Upper lobe of right lung (tissue), 1 donor: ENCODE measurements at regions not wholly inside any gene's neighbourhood (a gene's known extent, or its start where the extent isn't known, plus 50 kb on each side); places are given as distances from the start of the nearest gene placed in this dataset.
"Not testable (repeated sequence)": the region's sequence is repeated elsewhere in the genome, so short reads cannot be mapped to it uniquely, and the experiment has no call there.

Source experiments
- ATAC-seq: fragments of 200-7000 bp; cut with Tn5 transposase; one replicate; pipeline ENCODE4 v1.9.1; 2020; ENCODE audit warnings: mild to moderate bottlenecking, moderate library complexity
- DNase-seq: peaks from one replicate; pipeline ENCODE4 v3.0.0-alpha.2; 2020
- H3K27ac ChIP-seq: fragments of 200-600 bp; one replicate; pipeline ENCODE4 v1.8.0; 2022
- H3K27me3 ChIP-seq: fragments of 200-600 bp; one replicate; pipeline ENCODE4 v1.8.0; 2022; ENCODE audit warnings: mild to moderate bottlenecking
- H3K36me3 ChIP-seq: fragments of 200-600 bp; one replicate; pipeline ENCODE4 v1.8.0; 2022
- H3K4me1 ChIP-seq: fragments of 200-600 bp; one replicate; pipeline ENCODE4 v1.8.0; 2022
- H3K4me3 ChIP-seq: fragments of 200-600 bp; one replicate; pipeline ENCODE4 v1.8.0; 2022; ENCODE audit warnings: mild to moderate bottlenecking
- H3K9me3 ChIP-seq: fragments of 200-600 bp; one replicate; pipeline ENCODE4 v1.8.0; 2022
- CTCF ChIP-seq: fragments of 200-600 bp; IDR thresholded peaks from one replicate; pipeline ENCODE4 v1.8.0; 2022; ENCODE audit warnings: antibody characterized with exemption
- intact Hi-C: fragments of 100-400 bp; cut with DNase I; formaldehyde crosslinking; loops from one replicate; pipeline ENCODE4 v1.11.0; 2022
- donor health status: DM: no; HTN: yes; CAD: no; lungs with severe emphysema.

GRCh38 chr4:27075603-27076002 is 215.0 kb downstream of the STIM2 start:
- H3K4me3 ChIP-seq, H3K9me3 ChIP-seq, H3K36me3 ChIP-seq, H3K27me3 ChIP-seq, H3K27ac ChIP-seq, intact Hi-C loops, DNase-seq, ATAC-seq, H3K4me1 ChIP-seq: not testable (repeated sequence)

GRCh38 chr4:27078934-27079455 is 218.4 kb downstream of the STIM2 start:
- Histone ChIP-seq H3K9me3 (no peaks in the 10 kb centered on the region), H3K27ac (no peak overlapping the region), H3K27me3 (peaks cover 7% of the 10 kb centered on the region), H3K4me3 (no peak overlapping the region), H3K36me3 (no peaks in the 10 kb centered on the region), H3K4me1 (peaks cover 5% of the 10 kb centered on the region)
- TF ChIP-seq CTCF: no peak
- intact Hi-C loops: no loop called here
- ATAC-seq (no peak), DNase-seq (no peak)

GRCh38 chr4:27081675-27082586 is 221.3 kb downstream of the STIM2 start:
- peak; percentile 54 for ATAC-seq
- no peak overlapping the region for H3K4me3 ChIP-seq

GRCh38 chr4:27082776-27083175 is 222.1 kb downstream of the STIM2 start:
- ATAC-seq (no peak), DNase-seq (no peak)
- H3K27ac ChIP-seq: no peak overlapping the region
- H3K4me1 ChIP-seq: peaks cover 12% of the 10 kb centered on the region
- no peaks in the 10 kb centered on the region for H3K36me3 ChIP-seq
- no peak overlapping the region for H3K4me3 ChIP-seq
- intact Hi-C loops: no loop called here
- peaks cover 32% of the 10 kb centered on the region for H3K27me3 ChIP-seq
- no peak for TF ChIP-seq CTCF
- H3K9me3 ChIP-seq: no peaks in the 10 kb centered on the region

More at GRCh38 chr4:27081675-27082586, 221.3 kb downstream of the STIM2 start:
- Histone ChIP-seq H3K9me3 (no peaks in the 10 kb centered on the region), H3K27me3 (peaks cover 27% of the 10 kb centered on the region), H3K36me3 (no peaks in the 10 kb centered on the region), H3K27ac (no peak overlapping the region), H3K4me1 (peaks cover 12% of the 10 kb centered on the region)
- DNase-seq: no peak
- TF ChIP-seq CTCF: no peak
- intact Hi-C loops: no loop called here

GRCh38 chr4:27084685-27085361 is 224.2 kb downstream of the STIM2 start:
- intact Hi-C loops: no loop called here
- peak; percentile 18 for TF ChIP-seq CTCF
- no peaks in the 10 kb centered on the region for H3K9me3 ChIP-seq
- ATAC-seq (peak; percentile 34), DNase-seq (peak; percentile 69)
- H3K4me1 ChIP-seq: peaks cover 12% of the 10 kb centered on the region
- peak overlapping the region; percentile 15 for H3K4me3 ChIP-seq
- H3K27me3 ChIP-seq: peaks cover 35% of the 10 kb centered on the region
- H3K36me3 ChIP-seq: no peaks in the 10 kb centered on the region
- H3K27ac ChIP-seq: no peak overlapping the region

GRCh38 chr4:27085396-27085795 is 224.8 kb downstream of the STIM2 start:
- TF ChIP-seq CTCF: no peak
- intact Hi-C loops: no loop called here
- DNase-seq (no peak), ATAC-seq (no peak)
- H3K36me3 ChIP-seq: no peaks in the 10 kb centered on the region
- peaks cover 35% of the 10 kb centered on the region for H3K27me3 ChIP-seq
- no peak overlapping the region for H3K4me3 ChIP-seq
- H3K9me3 ChIP-seq: no peaks in the 10 kb centered on the region
- H3K27ac ChIP-seq: no peak overlapping the region
- H3K4me1 ChIP-seq: peaks cover 12% of the 10 kb centered on the region
